ENCODE measurements at regions not wholly inside any gene's neighbourhood (a gene's known extent, or its start where the extent isn't known, plus 50 kb on each side); places are given as distances from the start of the nearest gene placed in this dataset.
A peak's percentile ranks its signal among the peaks of the same experiment; 100 is the strongest.
"Not testable (repeated sequence)": the region's sequence is repeated elsewhere in the genome, so short reads cannot be mapped to it uniquely, and the experiment has no call there.

DNA sequence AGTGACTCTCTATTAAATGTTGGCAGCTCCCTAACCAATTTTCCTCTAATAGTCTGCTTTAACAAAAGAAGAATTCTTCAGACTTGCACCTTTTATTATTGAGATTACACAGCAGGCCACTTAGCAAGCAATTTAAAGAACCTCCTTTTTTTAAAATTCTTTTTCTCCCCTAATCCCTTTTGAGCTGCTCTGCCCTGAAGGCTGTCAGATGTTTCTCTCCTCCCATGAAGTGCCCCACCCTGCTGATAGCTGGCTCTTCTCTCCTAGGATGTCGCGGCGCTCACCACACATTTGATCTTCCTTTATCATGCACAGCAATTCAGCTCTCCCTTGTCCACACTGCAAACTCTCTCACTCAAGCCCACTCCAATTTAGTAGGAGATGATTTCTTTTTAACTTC, 1471.1 kb upstream of the ACO1 start:
- Histone ChIP-seq H3K36me3 (ENCODE audit: insufficient read depth, low read depth, low read length) (no peaks in the 10 kb centered on the region), H3K27ac (ENCODE audit: low read length) (no peak overlapping the region), H3K27me3 (ENCODE audit: insufficient read depth, low read length) (peaks cover 47% of the 10 kb centered on the region)

DNA sequence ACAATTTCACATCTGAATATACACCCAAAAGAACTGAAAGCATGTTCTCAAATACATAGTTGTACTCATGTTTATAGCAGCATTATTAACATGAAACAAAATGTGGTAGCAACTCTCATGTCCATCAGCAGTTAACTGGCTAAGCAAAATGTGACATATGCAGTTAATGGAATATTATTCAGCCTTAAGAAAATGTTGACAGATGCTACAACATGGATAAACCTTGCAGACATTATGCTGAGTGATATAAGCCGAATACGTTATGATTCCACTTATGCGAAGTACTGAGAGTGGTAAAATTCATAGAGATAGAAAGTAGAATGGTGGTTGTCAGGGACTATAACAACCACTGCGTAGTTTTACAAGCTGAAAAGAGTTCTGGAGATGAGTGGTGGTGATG, 1469.0 kb upstream of the ACO1 start:
- H3K4me3 ChIP-seq (ENCODE audit: low read length): no peak overlapping the region
- no peaks in the 10 kb centered on the region for H3K9me3 ChIP-seq (ENCODE audit: insufficient read depth, low read depth, low read length)
- H3K27ac ChIP-seq (ENCODE audit: low read length): no peak overlapping the region
- peaks cover 15% of the 10 kb centered on the region; the same call in 1 of the 2 replicates for H3K4me1 ChIP-seq (ENCODE audit: insufficient read depth, low read length)
- no peak overlapping the region for H3K9ac ChIP-seq (ENCODE audit: low read depth, low read length)
- H3K36me3 ChIP-seq (ENCODE audit: insufficient read depth, low read depth, low read length): no peaks in the 10 kb centered on the region
- H3K27me3 ChIP-seq (ENCODE audit: insufficient read depth, low read length): peaks cover 47% of the 10 kb centered on the region

More for the DNA sequence above, 1471.1 kb upstream of the ACO1 start:
- Histone ChIP-seq H3K9ac (ENCODE audit: low read depth, low read length) (no peak overlapping the region), H3K4me1 (ENCODE audit: insufficient read depth, low read length) (peaks cover 15% of the 10 kb centered on the region; the same call in 1 of the 2 replicates), H3K4me3 (ENCODE audit: low read length) (peak overlapping the region; percentile 22; the same call in 1 of the 2 replicates), H3K9me3 (ENCODE audit: insufficient read depth, low read depth, low read length) (no peaks in the 10 kb centered on the region)

DNA sequence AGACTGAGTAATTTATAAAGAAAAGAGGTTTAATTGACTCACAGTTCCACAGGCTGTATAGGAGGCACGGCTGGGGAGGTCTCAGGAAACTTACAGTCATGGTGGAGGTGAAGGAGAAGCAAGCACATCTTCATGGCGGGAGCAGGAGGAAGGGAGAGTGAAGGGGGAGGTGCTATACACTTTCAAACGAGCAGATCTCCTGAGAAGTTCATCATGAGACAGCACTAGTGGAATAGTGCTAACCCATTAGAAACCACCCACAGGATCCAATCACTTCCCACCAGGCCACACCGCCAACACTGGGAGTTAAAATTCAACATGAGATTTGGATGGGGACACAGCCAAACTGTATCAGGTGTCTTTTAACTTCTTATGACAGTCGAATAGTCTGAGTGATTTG, 1459.3 kb upstream of the ACO1 start:
- H3K36me3 ChIP-seq (ENCODE audit: insufficient read depth, low read depth, low read length): no peaks in the 10 kb centered on the region
- H3K27ac ChIP-seq (ENCODE audit: low read length): no peak overlapping the region
- no peaks in the 10 kb centered on the region for H3K9me3 ChIP-seq (ENCODE audit: insufficient read depth, low read depth, low read length)
- no peaks in the 10 kb centered on the region for H3K4me1 ChIP-seq (ENCODE audit: insufficient read depth, low read length)
- H3K27me3 ChIP-seq (ENCODE audit: insufficient read depth, low read length): no peaks in the 10 kb centered on the region
- no peak overlapping the region for H3K9ac ChIP-seq (ENCODE audit: low read depth, low read length)
- H3K4me3 ChIP-seq (ENCODE audit: low read length): no peak overlapping the region

DNA sequence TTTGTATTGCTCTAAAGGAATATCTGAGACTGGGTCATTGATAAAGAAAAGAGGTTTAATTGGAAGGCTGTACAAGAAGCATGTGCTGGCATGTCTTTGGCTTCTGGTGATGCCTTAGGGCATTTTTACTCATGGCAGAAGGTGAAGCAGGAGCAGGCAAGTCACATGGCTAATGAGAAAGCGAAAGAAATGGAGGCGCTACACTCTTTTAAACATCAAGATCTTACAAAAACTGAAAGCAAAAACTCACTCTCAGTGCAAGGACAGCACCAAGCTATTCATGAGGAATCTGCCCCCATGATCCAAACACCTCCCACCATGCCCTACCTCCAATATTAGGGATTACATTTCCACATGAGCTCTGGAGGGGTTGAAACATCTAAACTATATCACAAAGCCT, 1458.8 kb upstream of the ACO1 start:
- Histone ChIP-seq H3K27ac (ENCODE audit: low read length) (no peak overlapping the region), H3K36me3 (ENCODE audit: insufficient read depth, low read depth, low read length) (no peaks in the 10 kb centered on the region), H3K4me3 (ENCODE audit: low read length) (no peak overlapping the region)

DNA sequence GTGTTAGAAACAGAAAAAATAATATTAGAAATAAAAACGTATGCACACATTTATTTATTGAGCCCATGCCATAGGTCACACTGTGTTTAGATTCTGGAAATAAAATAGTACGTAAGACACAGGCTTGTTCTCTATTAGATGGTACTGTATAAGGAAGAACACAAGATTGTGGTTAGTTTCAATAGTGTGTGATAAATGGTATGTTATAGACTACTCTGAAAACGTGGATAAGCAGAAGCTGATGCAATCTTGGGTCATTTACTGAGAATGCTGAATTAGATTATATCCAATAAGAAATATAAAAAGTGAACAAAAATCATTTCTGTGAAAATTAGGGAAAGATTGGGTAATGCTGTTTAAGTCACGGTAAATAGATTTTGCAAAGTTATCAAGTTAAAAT, 1456.4 kb upstream of the ACO1 start:
- Histone ChIP-seq H3K27ac (ENCODE audit: low read length) (no peak overlapping the region), H3K27me3 (ENCODE audit: insufficient read depth, low read length) (no peaks in the 10 kb centered on the region), H3K9me3 (ENCODE audit: insufficient read depth, low read depth, low read length) (no peaks in the 10 kb centered on the region), H3K9ac (ENCODE audit: low read depth, low read length) (no peak overlapping the region), H3K36me3 (ENCODE audit: insufficient read depth, low read depth, low read length) (no peaks in the 10 kb centered on the region), H3K4me3 (ENCODE audit: low read length) (no peak overlapping the region), H3K4me1 (ENCODE audit: insufficient read depth, low read length) (no peaks in the 10 kb centered on the region)

More for the DNA sequence above, 1458.8 kb upstream of the ACO1 start:
- Histone ChIP-seq H3K9ac (ENCODE audit: low read depth, low read length) (no peak overlapping the region), H3K27me3 (ENCODE audit: insufficient read depth, low read length) (no peaks in the 10 kb centered on the region), H3K9me3 (ENCODE audit: insufficient read depth, low read depth, low read length) (no peaks in the 10 kb centered on the region), H3K4me1 (ENCODE audit: insufficient read depth, low read length) (no peaks in the 10 kb centered on the region)

DNA sequence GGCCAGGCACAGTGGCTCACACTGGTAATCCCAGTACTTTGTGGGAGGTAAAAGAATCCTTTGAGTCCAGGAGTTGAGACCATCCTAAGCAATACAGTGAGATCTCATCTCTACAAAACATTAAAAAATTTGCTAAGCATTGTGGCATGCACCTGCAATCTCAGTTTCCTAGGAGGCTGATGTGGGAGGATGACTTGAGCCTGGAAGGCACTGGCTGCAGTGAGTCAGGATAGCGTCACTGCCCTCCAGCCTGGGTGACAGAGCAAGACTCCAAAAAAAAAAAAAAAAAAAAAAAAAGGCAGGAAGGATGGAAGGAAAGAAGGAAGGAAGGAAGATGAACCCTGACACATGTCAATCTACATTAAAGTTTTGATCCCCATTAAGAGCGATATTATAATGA, 1452.2 kb upstream of the ACO1 start:
- no peak overlapping the region for H3K9ac ChIP-seq (ENCODE audit: low read depth, low read length)
- H3K36me3 ChIP-seq (ENCODE audit: insufficient read depth, low read depth, low read length): no peaks in the 10 kb centered on the region
- H3K27ac ChIP-seq (ENCODE audit: low read length): no peak overlapping the region
- no peaks in the 10 kb centered on the region for H3K4me1 ChIP-seq (ENCODE audit: insufficient read depth, low read length)
- H3K9me3 ChIP-seq (ENCODE audit: insufficient read depth, low read depth, low read length): no peaks in the 10 kb centered on the region
- H3K27me3 ChIP-seq (ENCODE audit: insufficient read depth, low read length): no peaks in the 10 kb centered on the region
- H3K4me3 ChIP-seq (ENCODE audit: low read length): no peak overlapping the region

DNA sequence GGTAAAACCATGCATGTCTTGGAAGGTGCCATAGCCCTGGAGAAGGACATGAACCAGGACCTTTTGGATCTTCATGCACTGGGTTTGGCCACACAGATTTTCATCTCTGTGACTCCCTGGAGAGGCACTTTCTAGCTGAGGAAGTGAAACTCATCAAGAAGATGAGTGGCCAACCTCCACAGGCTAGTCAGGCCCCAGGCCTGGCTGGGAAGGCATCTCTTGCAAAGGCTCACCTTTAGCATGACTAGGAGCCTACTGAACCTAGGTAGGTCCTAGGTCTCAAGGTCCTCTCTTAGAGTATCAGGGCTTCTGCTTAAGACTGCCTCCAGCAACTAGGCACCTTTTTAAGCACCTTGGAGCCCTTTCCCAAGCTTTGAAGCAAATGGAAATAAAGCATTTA, 1448.7 kb upstream of the ACO1 start:
- no peaks in the 10 kb centered on the region for H3K36me3 ChIP-seq (ENCODE audit: insufficient read depth, low read depth, low read length)
- no peaks in the 10 kb centered on the region for H3K4me1 ChIP-seq (ENCODE audit: insufficient read depth, low read length)
- no peaks in the 10 kb centered on the region for H3K27me3 ChIP-seq (ENCODE audit: insufficient read depth, low read length)
- H3K4me3 ChIP-seq (ENCODE audit: low read length): no peak overlapping the region
- H3K9ac ChIP-seq (ENCODE audit: low read depth, low read length): no peak overlapping the region
- no peak overlapping the region for H3K27ac ChIP-seq (ENCODE audit: low read length)
- no peaks in the 10 kb centered on the region for H3K9me3 ChIP-seq (ENCODE audit: insufficient read depth, low read depth, low read length)

DNA sequence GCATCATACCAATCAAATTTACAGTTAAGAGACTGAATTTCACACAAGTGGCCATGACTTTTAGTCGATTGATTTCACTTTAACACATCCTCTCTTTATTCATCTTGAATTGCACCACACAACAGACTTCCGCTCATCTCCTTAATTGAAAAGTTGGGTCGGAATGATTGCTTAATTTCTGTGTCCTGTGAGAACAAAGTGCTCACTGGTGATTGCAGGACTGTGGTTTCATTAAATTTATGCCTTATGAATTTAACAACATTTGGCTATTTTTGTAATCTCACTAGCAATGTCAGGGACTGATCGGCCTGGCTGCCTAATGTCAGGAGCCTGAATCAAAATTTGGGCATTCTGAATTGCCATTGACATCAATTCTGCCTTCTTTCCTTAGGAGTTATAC, 1447.3 kb upstream of the ACO1 start:
- H3K9me3 ChIP-seq (ENCODE audit: insufficient read depth, low read depth, low read length): no peaks in the 10 kb centered on the region
- H3K4me1 ChIP-seq (ENCODE audit: insufficient read depth, low read length): no peaks in the 10 kb centered on the region
- no peaks in the 10 kb centered on the region for H3K36me3 ChIP-seq (ENCODE audit: insufficient read depth, low read depth, low read length)
- no peaks in the 10 kb centered on the region for H3K27me3 ChIP-seq (ENCODE audit: insufficient read depth, low read length)
- no peak overlapping the region for H3K9ac ChIP-seq (ENCODE audit: low read depth, low read length)
- H3K4me3 ChIP-seq (ENCODE audit: low read length): no peak overlapping the region
- H3K27ac ChIP-seq (ENCODE audit: low read length): no peak overlapping the region

DNA sequence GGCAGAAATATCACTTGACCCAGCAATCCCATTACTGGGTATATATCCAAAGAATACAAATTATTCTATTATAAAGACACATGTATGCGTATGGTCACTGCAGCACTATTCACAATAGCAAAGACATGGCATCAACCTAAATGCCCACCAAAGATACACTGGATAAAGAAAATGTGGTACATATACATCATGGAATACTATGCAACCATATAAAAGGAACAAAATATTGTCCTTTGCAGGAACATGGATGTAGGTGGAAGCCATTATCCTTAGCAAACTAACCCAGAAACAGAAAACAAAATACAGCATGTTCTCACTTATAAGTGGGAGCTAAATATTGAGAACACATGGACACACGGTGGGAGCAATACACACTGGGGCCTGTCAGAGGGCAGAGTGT, 1441.6 kb upstream of the ACO1 start:
- H3K27ac ChIP-seq (ENCODE audit: low read length); H3K4me3 ChIP-seq (ENCODE audit: low read length); H3K36me3 ChIP-seq (ENCODE audit: insufficient read depth, low read depth, low read length); H3K4me1 ChIP-seq (ENCODE audit: insufficient read depth, low read length); H3K27me3 ChIP-seq (ENCODE audit: insufficient read depth, low read length); H3K9me3 ChIP-seq (ENCODE audit: insufficient read depth, low read depth, low read length); H3K9ac ChIP-seq (ENCODE audit: low read depth, low read length): not testable (repeated sequence)

DNA sequence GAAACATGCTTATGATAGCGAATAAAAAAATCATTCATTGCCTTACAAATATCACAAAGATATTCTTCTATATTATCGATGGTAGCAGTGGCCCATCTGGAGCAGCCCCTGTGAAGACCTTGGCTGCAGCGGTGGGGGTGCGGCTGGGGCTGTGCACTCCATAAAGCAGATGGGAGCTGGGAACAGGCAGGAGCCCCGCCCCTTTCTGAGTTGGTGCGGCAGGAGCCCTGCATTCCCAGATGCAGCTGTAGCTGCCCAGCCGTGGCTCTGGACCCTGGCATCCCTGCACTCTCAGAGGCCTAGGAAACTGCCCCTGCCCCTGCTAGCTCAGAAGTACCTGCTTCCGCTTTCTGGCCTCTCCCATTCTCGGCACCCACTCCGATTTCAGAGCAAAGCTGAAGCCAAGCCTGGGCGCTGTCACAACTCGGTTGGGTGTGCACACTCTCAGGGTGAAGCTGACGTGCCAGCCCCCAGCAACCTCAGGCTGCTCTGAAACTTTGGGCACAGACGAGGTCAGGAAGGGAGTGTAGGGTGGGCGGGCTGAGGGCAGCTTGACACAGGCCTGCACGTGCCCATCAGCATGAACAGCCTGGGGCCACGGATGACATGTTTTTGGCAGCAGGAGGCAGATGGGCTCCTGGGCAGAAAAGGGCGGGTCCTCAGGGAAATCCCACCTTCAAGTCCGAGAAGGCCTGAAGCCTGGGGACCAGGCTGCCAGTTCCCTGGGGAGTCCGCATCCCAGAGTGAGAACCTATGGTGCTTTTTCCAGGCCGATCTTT, 1440.8 kb upstream of the ACO1 start:
- Histone ChIP-seq H3K9me3 (ENCODE audit: insufficient read depth, low read depth, low read length) (no peaks in the 10 kb centered on the region), H3K9ac (ENCODE audit: low read depth, low read length) (no peak overlapping the region), H3K4me3 (ENCODE audit: low read length) (no peak overlapping the region), H3K36me3 (ENCODE audit: insufficient read depth, low read depth, low read length) (no peaks in the 10 kb centered on the region), H3K27ac (ENCODE audit: low read length) (no peak overlapping the region), H3K4me1 (ENCODE audit: insufficient read depth, low read length) (no peaks in the 10 kb centered on the region), H3K27me3 (ENCODE audit: insufficient read depth, low read length) (no peaks in the 10 kb centered on the region)

DNA sequence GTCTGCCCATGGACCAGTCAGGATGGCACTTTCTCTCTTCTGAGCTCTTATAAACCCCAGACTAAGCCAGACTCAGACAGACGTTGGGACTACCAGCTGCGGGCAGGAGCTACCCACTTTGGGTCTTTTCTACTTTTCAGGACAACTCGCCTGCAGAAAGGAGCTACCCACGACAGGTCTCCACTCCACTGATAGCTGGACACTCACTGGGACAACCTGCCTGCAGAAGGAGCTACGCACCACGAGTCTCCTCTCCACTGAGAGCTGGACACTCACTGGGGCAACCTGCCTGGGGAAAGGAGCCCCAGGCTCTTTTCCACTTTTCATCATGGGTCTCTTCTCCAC, 1440.2 kb upstream of the ACO1 start:
- no peaks in the 10 kb centered on the region for H3K9me3 ChIP-seq (ENCODE audit: insufficient read depth, low read depth, low read length)
- no peaks in the 10 kb centered on the region for H3K36me3 ChIP-seq (ENCODE audit: insufficient read depth, low read depth, low read length)
- H3K4me3 ChIP-seq (ENCODE audit: low read length): no peak overlapping the region
- H3K4me1 ChIP-seq (ENCODE audit: insufficient read depth, low read length): no peaks in the 10 kb centered on the region
- no peaks in the 10 kb centered on the region for H3K27me3 ChIP-seq (ENCODE audit: insufficient read depth, low read length)
- H3K9ac ChIP-seq (ENCODE audit: low read depth, low read length): no peak overlapping the region
- no peak overlapping the region for H3K27ac ChIP-seq (ENCODE audit: low read length)

DNA sequence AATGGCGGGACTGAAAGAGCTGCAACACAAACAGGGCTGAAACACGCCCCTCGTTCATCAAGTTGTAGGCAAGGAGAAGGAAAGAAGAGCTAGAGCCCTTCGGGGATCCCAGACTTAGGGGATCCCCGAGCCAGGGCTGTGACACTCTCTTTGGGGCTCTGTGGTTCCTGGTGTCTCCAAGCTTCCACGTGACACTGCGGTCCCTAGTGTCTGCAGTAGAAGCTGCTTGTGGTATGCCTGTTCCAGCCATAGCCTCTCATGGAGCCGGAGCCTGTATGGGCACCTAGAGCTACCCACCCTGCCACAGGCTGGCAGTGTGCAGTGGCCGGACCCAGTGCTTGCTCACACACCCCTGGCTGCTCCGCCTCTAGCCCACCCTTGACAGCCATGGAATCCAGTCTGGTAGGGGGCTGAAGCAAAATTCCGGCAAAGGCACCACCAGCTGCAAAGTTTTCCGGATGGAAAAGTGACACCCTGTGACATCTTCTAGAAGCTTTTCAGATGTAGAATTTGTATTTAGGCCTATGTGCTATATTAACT, 1439.6 kb upstream of the ACO1 start:
- Histone ChIP-seq H3K9ac (ENCODE audit: low read depth, low read length) (no peak overlapping the region), H3K4me3 (ENCODE audit: low read length) (no peak overlapping the region), H3K9me3 (ENCODE audit: insufficient read depth, low read depth, low read length) (no peaks in the 10 kb centered on the region), H3K27me3 (ENCODE audit: insufficient read depth, low read length) (no peaks in the 10 kb centered on the region), H3K36me3 (ENCODE audit: insufficient read depth, low read depth, low read length) (no peaks in the 10 kb centered on the region), H3K4me1 (ENCODE audit: insufficient read depth, low read length) (no peaks in the 10 kb centered on the region), H3K27ac (ENCODE audit: low read length) (no peak overlapping the region)

Data from iPS-20b (cell line).